Fibroblast of villous mesenchyme (primary cell): ENCODE measurements at regions not wholly inside any gene's neighbourhood (a gene's known extent, or its start where the extent isn't known, plus 50 kb on each side); places are given as distances from the start of the nearest gene placed in this dataset.

Experiments
- DNase-seq: peaks from one replicate; pipeline ENCODE4 v3.0.0-alpha.2; 2010; ENCODE audit warnings: low read depth
- H3K4me3 ChIP-seq: 2 replicates; pipeline ENCODE4 v1.5.1; 2011; ENCODE audit warnings: low read depth, mild to moderate bottlenecking, low read length
- TF ChIP-seq, protein P1 (sequence below): IDR thresholded peaks from 2 replicates; pipeline ENCODE4 v1.5.1; 2012; ENCODE audit warnings: low read depth, mild to moderate bottlenecking, low read length; ENCODE audit not compliant: insufficient read depth

DNA sequence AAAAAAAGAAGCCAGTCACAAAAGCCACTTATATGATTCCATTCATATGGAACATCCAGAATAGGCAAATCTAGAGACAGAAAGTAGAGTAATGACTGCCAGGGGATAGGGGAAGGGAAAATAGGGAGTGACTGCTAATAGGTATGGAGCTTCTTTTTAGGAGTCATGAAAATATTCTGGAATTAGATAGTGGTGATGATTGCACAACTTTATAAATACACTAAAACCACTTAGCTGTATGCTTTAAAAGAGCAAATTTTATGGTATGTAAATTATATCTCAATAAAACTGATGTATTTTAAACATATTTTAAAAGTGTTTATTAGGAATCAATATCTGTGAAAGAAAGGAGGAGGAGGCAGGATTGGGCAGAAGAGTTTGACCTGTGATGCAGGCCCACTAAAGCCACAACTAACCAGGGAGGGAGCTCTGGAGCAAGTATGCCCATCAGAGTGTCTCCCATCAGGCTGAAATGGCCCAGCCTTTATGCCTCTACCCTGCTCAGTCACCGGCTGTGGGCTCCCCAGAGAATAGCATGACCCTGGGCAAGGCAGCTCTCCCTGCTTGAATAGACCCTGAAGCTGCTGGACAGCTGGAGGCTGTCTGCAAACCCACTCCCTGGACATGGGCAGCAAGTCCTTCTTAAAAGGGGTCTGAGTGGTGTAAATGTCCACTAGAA, 96.0 kb upstream of the SLC44A1 start:
- TF ChIP-seq, protein P1, sequence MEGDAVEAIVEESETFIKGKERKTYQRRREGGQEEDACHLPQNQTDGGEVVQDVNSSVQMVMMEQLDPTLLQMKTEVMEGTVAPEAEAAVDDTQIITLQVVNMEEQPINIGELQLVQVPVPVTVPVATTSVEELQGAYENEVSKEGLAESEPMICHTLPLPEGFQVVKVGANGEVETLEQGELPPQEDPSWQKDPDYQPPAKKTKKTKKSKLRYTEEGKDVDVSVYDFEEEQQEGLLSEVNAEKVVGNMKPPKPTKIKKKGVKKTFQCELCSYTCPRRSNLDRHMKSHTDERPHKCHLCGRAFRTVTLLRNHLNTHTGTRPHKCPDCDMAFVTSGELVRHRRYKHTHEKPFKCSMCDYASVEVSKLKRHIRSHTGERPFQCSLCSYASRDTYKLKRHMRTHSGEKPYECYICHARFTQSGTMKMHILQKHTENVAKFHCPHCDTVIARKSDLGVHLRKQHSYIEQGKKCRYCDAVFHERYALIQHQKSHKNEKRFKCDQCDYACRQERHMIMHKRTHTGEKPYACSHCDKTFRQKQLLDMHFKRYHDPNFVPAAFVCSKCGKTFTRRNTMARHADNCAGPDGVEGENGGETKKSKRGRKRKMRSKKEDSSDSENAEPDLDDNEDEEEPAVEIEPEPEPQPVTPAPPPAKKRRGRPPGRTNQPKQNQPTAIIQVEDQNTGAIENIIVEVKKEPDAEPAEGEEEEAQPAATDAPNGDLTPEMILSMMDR, result peak; percentile 25
- no peak for DNase-seq

DNA sequence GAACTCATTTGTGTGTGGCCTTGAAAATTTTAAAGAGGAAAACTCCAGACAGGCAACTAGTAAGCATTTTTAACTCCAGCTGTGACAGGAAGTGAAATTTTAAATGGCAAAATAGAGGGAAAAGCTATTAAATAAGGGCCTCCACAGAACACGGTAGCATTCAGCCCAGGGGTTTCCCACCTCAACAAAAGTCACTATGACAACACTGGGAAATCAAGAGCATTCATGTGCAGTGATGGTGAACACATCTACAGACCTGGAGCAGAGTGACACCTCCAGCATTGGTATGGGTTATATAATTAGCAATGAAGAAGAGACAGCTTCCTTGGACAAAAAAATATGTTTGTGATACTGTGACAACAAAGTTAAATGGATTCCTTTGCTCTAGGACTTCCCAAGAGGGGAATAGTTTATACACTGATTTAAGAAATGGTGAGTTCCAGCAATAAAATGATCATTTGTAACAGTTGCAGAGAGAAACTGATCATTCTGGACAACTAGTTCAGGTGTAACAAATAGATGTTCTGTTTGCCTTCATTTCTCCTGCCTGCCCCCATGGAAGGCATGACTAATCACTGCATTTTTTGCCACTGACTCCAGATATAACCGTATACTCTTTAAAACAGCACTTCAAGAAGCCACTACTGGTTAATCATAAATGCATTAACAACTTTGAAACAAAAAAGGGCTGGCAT, 93.3 kb upstream of the SLC44A1 start:
- H3K4me3 ChIP-seq, result no peak overlapping the region
- TF ChIP-seq, protein P1, result no peak
- peak; percentile 24 for DNase-seq

More for the DNA sequence above, 96.0 kb upstream of the SLC44A1 start:
- no peak overlapping the region for H3K4me3 ChIP-seq

DNA sequence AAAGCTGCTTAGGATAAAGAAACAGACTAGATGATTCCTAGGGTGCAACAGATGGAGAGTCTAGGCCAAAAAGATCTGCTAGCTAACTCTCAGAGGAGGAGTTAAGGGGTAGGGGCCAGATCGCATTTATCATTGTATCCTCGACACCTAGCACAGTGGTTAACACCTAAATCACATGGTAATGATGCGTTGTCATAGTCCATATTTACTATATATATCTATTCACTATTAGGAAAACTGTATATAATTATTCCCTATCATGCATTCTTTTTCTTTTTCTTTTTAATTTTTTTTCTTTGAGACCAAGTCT, 92.8 kb upstream of the SLC44A1 start:
- TF ChIP-seq, protein P1, result no peak
- DNase-seq, result no peak
- H3K4me3 ChIP-seq, result no peak overlapping the region

DNA sequence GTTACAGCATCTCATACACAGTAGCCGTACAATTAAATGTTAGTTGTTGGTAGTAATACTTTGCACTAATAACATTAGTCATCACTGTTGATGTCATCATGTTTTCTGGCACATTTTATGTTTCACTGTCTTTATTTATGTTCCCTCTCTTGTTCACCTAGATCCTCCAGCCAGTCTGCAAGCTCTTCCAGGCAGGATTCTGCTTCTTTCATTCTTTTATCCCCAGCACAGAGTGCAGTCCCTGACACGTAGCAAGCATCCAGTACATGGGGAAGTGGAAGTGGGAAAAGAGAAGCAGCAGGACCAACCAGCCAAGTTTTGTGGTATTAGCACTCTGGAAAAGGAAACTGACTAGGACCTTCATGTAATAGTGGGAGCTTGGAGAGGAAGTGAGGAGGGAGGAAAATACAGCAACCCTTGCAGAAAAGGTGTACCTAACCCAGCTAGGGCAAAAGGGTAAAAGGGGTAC, 89.7 kb upstream of the SLC44A1 start:
- no peak overlapping the region for H3K4me3 ChIP-seq
- TF ChIP-seq, protein P1, result no peak
- DNase-seq, result peak; percentile 83

DNA sequence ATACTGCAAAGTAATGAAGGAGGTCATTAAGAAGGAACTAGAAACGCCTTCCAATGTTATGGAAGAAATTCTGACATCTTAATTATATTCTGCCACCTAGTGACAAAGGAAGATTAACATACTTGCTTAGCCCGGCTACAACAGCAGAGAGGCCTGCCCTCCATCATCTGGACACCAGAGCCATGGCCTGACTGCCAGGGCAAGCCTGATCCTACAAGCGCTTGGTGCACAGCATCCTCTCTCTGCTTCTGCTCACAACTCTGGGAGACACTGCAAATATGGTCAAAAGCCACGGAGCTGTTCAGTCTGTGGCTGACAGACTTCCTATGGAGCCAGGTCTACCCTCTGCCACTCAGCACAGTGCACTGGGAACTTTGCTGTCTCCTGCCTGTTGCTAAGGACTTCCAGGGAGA, 87.3 kb upstream of the SLC44A1 start:
- H3K4me3 ChIP-seq, result no peak overlapping the region
- DNase-seq, result peak; percentile 90
- TF ChIP-seq, protein P1, result peak; percentile 47

DNA sequence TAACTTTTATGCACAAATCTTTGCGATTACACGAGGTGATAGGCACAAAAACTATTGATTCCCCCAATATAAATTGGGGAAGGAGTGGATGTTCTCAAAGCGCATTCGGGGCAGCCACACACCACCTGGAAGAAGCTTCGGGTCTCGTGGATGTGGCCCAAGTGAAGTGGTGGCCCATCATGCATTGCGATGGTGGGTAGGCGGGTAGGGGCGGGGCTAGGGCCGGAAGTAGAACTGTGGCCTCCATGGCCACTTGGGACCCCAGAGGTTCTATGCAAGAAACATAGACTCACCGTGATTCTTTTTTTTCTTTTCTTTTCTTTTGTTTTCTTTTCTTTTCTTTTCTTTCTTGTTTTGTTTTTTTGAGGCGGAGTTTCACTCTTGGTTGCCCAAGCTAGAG, 86.4 kb upstream of the SLC44A1 start:
- TF ChIP-seq, protein P1, result no peak
- no peak for DNase-seq
- no peak overlapping the region for H3K4me3 ChIP-seq
